Renal pelvis (tissue), 1 donor: ENCODE measurements at regions not wholly inside any gene's neighbourhood (a gene's known extent, or its start where the extent isn't known, plus 50 kb on each side); places are given as distances from the start of the nearest gene placed in this dataset.
"Not testable (repeated sequence)": the region's sequence is repeated elsewhere in the genome, so short reads cannot be mapped to it uniquely, and the experiment has no call there.

ENCODE experiments used
- DNase-seq: peaks from one replicate; pipeline ENCODE4 v3.0.0-alpha.2; 2013

GRCh38 chr22:26968859-26969523, 311.6 kb downstream of the MIAT start:
- no peak for DNase-seq

DNA sequence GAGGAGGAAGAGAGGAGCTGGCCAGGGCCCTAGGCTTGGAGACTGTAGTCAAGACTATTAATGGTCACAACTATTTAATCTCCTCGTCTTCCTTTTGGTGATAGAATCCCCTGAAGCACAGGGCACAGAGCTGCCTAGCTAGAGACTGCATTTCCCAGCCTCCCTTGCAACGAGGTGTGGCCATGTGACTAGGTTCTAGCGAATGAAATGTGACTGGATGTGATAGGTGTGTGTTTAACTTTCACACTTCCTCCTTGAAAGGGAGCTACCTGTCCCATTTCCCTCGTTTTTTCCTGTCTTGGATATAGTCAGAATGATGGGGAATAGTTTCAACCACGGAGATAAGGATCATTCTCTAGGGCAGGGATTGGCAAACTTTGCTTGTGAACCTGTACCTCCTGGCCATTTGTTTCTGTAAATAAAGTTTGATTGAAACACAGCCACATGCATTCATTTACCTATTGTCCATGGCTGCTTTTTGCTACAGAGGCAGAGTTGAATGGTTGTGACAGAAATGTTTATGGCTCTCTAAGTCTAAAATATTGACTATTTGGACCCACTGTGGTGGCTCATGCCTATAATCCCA, 313.5 kb downstream of the MIAT start:
- no peak for DNase-seq

DNA sequence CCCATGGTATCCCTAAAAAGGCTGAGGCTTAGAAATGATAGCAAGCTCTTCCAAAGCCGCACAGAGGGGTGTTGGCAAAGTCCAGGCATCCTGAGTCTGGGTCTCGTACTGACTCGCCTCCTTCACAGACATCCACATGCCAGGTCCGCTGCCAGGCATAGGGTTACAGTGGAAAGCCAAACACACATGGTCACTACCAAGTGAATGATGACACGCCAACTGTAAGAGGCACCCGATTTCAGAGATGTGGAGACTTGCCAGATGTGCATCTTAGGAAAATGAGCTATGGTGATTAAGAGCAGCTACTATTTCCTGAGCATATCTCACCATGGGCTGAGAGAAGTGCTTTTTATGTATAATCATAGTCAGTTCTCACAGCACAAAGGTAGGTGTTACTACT, 314.9 kb downstream of the MIAT start:
- no peak for DNase-seq

- not testable (repeated sequence) for DNase-seq
These were observed 315.5 kb downstream of the MIAT start for GRCh38 chr22:26972915-26973314.

GRCh38 chr22:26974034-26974433, 316.6 kb downstream of the MIAT start:
- DNase-seq, result no peak

DNA sequence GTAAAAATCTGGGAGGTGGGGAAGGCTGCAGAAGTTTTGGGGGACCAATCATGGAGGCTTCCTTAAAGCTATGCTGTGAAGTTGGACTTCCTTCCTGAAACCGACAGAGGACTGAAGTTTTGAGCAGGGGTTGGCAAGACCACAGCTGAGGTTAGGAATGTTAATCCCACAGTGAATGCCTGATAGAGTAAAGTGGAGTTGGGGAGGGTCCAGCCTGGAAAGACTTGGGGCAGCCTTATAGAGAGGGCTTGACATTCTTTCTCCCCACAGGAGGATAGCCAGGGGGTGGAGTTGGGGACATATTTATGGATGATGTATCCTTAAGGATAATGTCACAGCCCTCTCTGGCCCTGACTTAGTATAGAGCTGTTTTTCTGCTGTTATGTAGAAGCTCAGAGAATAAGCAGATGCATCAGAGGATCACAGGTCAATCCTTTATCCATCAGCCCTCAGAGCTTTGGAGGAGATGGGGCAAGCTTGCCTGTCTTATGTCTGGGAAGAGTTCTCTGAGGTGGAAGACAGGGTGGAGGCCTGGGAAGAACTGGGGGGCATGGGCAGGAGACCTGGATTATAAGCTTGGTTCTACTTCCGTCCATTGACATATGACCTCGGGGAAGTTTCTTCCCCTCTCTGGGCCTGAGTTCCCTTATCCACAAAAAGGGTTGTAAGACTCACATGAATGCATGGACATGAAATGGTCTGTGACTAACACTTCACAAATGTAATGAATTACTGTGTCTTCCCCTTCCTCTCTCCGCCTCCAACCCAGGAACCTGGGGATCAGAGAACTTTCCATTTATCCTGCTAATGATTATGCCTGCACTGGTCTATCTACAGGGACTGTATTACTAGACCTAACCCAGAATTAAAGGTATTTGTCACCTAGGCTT, 317.8 kb downstream of the MIAT start:
- no peak for DNase-seq

- no peak for DNase-seq
These were observed 318.5 kb downstream of the MIAT start for GRCh38 chr22:26975865-26976264.

- DNase-seq, result no peak
These were observed 320.5 kb downstream of the MIAT start for GRCh38 chr22:26977741-26978376.

DNA sequence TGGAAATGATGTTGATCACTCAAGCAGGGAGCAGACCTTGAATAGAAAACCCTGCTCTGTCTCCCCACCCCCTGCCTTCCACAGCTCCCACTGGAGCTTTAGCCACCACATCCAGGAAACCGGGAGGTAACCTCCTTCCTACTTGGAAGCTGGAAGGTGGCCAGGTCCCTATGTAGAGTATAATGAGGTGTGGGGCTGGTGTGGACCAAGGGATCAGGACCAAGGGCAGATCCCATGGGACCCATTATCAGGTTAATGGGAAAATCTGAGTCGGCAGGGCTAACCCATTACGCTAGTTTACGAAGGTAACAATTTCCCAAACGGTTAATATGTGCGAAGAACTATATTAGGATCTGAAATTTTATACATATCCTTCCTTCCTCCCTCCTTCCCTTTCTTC, 321.9 kb downstream of the MIAT start:
- DNase-seq, result no peak

DNA sequence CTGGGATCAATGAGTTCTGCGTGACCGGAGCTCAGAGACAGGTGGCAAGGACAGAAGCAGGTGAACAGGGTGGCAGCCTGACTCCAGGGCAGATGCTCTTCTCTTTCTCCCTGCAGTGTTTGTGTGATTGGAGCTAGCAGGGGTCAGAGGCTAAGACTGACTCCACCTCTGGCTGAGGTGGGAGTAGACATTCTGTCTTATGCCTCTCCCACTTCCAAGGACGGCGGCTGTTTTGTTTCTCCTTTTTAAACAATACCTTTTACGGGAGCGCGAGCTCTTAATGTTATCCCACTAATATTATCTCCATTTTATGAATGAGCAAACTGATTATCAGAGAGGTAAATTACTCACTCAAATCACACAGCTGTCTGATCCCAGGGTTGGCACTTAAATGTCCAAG, 323.7 kb downstream of the MIAT start:
- no peak for DNase-seq

DNA sequence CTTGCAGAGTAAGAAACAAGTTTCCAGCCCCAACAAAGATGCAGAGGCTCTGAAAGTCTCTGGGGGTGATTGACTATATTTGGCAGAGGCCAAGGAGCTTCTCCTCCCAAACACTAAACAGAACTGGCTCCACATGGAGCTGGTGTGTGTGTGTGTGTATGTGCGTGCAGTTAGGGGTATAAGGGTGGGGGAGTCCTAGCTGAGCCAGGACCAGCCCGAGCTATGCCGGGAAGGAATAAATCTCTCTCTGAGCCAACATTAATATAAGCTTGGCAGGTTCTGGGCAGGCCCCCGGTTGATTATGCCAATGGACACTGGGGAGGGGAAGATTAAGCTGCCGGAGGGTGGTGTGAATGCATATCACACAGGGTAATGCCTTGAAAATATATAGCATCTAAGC, 324.2 kb downstream of the MIAT start:
- DNase-seq, result no peak

DNA sequence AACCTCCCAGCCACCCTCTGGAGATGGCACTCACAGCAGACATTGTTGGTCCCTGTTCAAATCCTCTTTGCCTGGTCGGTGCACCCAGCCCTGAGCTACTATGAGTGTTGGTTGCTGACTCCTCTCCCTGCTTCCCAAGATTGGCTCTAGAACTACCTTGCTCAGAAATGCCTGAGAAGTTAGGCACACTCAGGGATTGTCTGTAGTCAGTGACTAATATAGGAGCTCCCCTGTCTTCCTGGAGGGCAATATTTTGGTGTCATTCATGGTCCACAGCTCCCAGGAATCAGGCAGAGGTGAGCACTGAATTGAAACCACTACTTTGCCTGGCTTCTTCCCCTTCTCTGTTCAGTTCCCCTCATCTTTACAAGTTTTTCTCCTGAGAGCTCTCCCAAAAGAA, 325.9 kb downstream of the MIAT start:
- DNase-seq, result no peak

DNA sequence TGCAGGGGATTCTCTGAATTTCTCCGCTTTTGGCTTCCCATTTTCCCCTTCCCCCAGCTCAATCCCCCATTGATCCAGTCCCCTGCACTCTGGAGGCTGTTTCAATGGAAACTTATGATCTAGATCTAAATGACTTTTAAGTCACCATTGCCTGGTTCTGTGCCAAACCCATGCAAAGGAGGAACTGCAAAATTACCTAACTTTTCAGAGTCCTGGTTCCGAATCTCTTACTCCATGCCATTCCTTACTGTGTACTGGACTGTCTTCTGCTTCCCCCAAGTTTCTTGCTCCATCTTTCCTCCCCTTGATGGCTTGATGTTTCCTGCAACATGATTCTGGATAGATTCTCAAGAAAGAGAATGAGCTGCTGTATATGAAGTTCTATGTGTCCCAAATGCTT, 327.8 kb downstream of the MIAT start:
- DNase-seq, result no peak

- DNase-seq, result peak; percentile 29
These were observed 328.8 kb downstream of the MIAT start for GRCh38 chr22:26985931-26986782.

DNA sequence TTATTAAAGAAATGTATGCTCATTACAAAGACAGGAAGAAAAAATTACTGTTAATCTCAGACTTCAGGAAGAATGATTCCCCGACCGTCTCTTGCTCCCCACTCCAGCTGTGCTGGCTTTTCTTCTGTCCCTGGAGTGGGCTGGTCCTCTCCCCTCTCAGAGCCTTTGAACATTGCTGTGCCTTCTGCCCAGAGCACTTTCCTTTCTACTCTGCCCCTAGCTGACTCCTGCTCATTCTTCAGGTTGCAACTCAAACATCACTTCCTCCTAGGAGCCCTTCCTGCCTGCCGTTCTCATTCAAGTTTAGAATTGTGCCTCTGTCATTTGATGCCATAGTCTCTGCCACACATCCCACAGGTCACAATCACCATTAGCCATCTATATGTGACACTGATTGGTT, 329.5 kb downstream of the MIAT start:
- no peak for DNase-seq

GRCh38 chr22:26990503-26991189, 333.3 kb downstream of the MIAT start:
- no peak for DNase-seq

- DNase-seq, result no peak
These were observed 335.2 kb downstream of the MIAT start for GRCh38 chr22:26992556-26992955.

DNA sequence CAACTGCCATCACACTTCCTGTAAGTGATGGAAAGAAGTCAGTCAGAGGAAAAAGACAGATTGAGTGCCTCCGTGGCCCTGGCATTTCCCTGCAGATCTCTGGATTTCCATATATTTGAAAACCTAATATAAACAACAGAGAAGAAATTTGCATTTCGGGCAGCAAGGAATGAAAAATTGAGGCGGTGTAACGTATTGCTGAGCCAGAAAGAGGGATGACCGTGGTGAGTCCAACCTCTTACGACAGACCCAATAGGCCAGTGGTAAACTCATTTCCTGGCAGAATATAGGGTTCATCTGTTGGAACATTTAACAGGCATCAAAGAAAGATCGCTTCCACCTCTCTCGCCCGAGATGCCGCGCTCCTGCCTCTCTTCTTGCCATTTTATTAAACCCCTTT, 336.5 kb downstream of the MIAT start:
- DNase-seq, result no peak

- DNase-seq, result no peak
These were observed 337.4 kb downstream of the MIAT start for GRCh38 chr22:26994801-26995200.

- DNase-seq, result peak; percentile 24
These were observed 337.8 kb downstream of the MIAT start for GRCh38 chr22:26995235-26995634.

DNA sequence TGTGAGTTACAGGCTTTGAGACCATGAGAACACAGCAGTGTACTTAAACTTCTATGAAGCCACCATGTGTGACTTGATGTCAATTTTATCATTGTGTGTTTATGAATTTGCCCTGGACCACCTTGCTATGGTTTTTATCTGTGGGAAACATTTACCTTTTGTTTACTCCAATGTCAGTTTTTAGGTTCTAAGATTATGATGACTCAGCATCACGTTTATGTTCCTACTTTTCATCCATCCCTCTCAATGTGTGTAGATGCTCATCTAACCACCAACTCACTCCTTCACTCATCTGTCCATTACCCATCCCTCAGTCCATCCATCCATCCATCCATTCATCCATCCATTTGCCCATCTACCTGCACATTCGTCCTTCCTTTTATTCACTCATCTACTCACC, 338.8 kb downstream of the MIAT start:
- no peak for DNase-seq
